ENCODE measurements at regions not wholly inside any gene's neighbourhood (a gene's known extent, or its start where the extent isn't known, plus 50 kb on each side); places are given as distances from the start of the nearest gene placed in this dataset.
"Not testable (repeated sequence)": the region's sequence is repeated elsewhere in the genome, so short reads cannot be mapped to it uniquely, and the experiment has no call there.

DNA sequence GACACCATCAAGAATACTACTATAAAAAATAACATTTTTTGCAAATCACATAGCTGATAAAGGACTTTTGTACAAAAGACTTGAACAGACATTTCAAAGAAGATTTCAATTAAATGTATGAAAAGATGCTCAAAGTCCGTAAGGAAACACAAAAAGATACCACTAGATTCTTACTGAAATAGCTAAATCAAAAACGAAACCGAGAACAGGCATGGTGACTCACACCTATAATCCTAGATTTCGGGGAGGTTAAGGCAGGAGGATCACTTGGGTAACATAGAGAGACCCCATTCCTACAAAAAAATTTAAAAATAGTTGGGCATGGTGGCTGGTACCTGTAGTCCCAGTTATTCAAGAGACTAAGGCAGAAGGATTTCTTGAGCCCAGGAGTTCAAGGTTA, 520.2 kb upstream of the GRM3 start:
- no peak overlapping the region for H3K56ac ChIP-seq (ENCODE audit: low read length)
- H2BK15ac ChIP-seq (replicated peaks; ENCODE audit: low read depth), result no peak overlapping the region
- no CpG with 5 or more reads among the region's 4 CpGs for WGBS (ENCODE audit: extremely low coverage, insufficient coverage, low lambda C conversion rate)

DNA sequence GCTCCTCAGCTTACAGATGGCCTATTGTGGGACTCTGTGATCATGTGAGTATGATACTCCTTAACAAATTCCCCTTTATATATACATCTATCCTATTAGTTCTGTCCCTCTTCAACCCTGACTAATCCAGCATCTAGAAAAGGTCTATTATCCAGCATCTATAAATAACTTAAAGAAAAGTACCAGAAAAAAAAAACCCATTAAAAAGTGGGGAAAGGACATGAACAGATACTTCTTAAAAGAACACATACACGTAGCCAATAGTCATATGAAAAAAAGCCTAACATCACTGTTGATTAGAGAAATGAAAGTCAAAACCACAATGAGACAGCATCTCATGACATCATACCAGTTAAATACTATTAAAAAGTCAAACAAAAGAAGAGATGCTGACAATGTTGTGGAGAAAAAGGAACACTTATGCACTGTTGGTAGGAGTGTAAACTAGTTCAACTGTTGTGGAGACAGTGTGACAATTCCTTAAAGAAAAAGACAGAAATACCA, 549.5 kb upstream of the GRM3 start:
- Histone ChIP-seq H3K4me1 (ENCODE audit: control insufficient read depth, low read depth, low read length) (no peaks in the 10 kb centered on the region), H3K27ac (ENCODE audit: low read depth, low read length) (no peak overlapping the region)
- no peak for DNase-seq

More for the DNA sequence above, 520.2 kb upstream of the GRM3 start:
- Histone ChIP-seq H4K5ac (ENCODE audit: low read length) (no peak overlapping the region), H3K27me3 (ENCODE audit: insufficient read depth, low read length, poor library complexity) (no peaks in the 10 kb centered on the region), H4K8ac (ENCODE audit: low read depth, low read length) (no peak overlapping the region), H3K79me1 (ENCODE audit: low read length) (no peaks in the 10 kb centered on the region), H3K18ac (ENCODE audit: low read length) (no peak overlapping the region), H3K23ac (ENCODE audit: low read length) (no peak overlapping the region), H3K27ac (ENCODE audit: low read depth, low read length) (no peak overlapping the region), H2AK5ac (ENCODE audit: low read length) (no peak overlapping the region), H3K9ac (ENCODE audit: low read length) (no peak overlapping the region), H3K4me2 (ENCODE audit: low read length) (no peak overlapping the region), H2BK5ac (ENCODE audit: low read length) (no peak overlapping the region), H3K4me3 (ENCODE audit: low read length) (no peak overlapping the region), H2BK120ac (ENCODE audit: low read depth, low read length) (no peak overlapping the region), H3K79me2 (ENCODE audit: control insufficient read depth, insufficient read depth, low read length) (no peaks in the 10 kb centered on the region), H3K4me1 (ENCODE audit: control insufficient read depth, low read depth, low read length) (no peaks in the 10 kb centered on the region), H3K36me3 (ENCODE audit: control insufficient read depth, insufficient read depth, low read length) (no peaks in the 10 kb centered on the region), H3K4ac (ENCODE audit: low read depth, low read length) (no peak overlapping the region)
- DNase-seq, result no peak

DNA sequence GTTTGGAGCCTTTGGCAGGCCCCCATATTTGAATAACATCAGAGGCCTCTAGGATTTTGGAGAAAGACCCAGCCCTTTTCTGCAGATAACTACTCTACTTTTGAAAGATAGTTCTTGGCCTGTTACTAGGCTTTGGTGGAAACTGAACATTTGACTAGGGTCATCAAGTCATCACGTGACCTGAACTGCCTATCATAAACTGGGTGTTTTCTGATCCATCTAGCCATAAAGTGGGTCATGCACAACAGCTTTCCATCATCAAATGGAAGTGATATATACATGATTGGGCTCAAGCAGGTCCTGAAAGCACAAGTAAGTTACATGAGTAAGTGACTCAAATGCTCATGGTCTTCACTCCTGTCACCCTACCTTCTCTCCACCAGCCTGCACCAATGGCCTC, 552.3 kb upstream of the GRM3 start:
- Histone ChIP-seq H4K8ac (ENCODE audit: low read depth, low read length) (no peak overlapping the region), H2BK120ac (ENCODE audit: low read depth, low read length) (no peak overlapping the region), H3K9ac (ENCODE audit: low read length) (no peak overlapping the region), H3K79me1 (ENCODE audit: low read length) (no peaks in the 10 kb centered on the region), H3K4me3 (ENCODE audit: low read length) (no peak overlapping the region), H3K27ac (ENCODE audit: low read depth, low read length) (no peak overlapping the region), H2AK5ac (ENCODE audit: low read length) (no peak overlapping the region), H2BK15ac (replicated peaks; ENCODE audit: low read depth) (no peak overlapping the region), H3K18ac (ENCODE audit: low read length) (no peak overlapping the region), H4K5ac (ENCODE audit: low read length) (no peak overlapping the region), H3K27me3 (ENCODE audit: insufficient read depth, low read length, poor library complexity) (no peaks in the 10 kb centered on the region), H3K23ac (ENCODE audit: low read length) (no peak overlapping the region), H3K56ac (ENCODE audit: low read length) (no peak overlapping the region), H3K79me2 (ENCODE audit: control insufficient read depth, insufficient read depth, low read length) (no peaks in the 10 kb centered on the region), H3K4me1 (ENCODE audit: control insufficient read depth, low read depth, low read length) (no peaks in the 10 kb centered on the region), H3K36me3 (ENCODE audit: control insufficient read depth, insufficient read depth, low read length) (no peaks in the 10 kb centered on the region), H3K4ac (ENCODE audit: low read depth, low read length) (no peak overlapping the region), H3K4me2 (ENCODE audit: low read length) (no peak overlapping the region), H2BK5ac (ENCODE audit: low read length) (no peak overlapping the region)
- no CpG with 5 or more reads among the region's 1 CpG for WGBS (ENCODE audit: extremely low coverage, insufficient coverage, low lambda C conversion rate)
- no peak for DNase-seq

More for the DNA sequence above, 549.5 kb upstream of the GRM3 start:
- Histone ChIP-seq H4K5ac (ENCODE audit: low read length) (no peak overlapping the region), H3K79me1 (ENCODE audit: low read length) (no peaks in the 10 kb centered on the region), H2BK15ac (replicated peaks; ENCODE audit: low read depth) (no peak overlapping the region), H3K18ac (ENCODE audit: low read length) (no peak overlapping the region), H2BK120ac (ENCODE audit: low read depth, low read length) (no peak overlapping the region), H3K4me3 (ENCODE audit: low read length) (no peak overlapping the region), H3K9ac (ENCODE audit: low read length) (no peak overlapping the region), H3K56ac (ENCODE audit: low read length) (no peak overlapping the region), H3K79me2 (ENCODE audit: control insufficient read depth, insufficient read depth, low read length) (no peaks in the 10 kb centered on the region), H2AK5ac (ENCODE audit: low read length) (no peak overlapping the region), H2BK5ac (ENCODE audit: low read length) (no peak overlapping the region), H3K4me2 (ENCODE audit: low read length) (no peak overlapping the region), H4K8ac (ENCODE audit: low read depth, low read length) (no peak overlapping the region), H3K27me3 (ENCODE audit: insufficient read depth, low read length, poor library complexity) (no peaks in the 10 kb centered on the region), H3K4ac (ENCODE audit: low read depth, low read length) (no peak overlapping the region), H3K36me3 (ENCODE audit: control insufficient read depth, insufficient read depth, low read length) (no peaks in the 10 kb centered on the region), H3K23ac (ENCODE audit: low read length) (no peak overlapping the region)
- WGBS (ENCODE audit: extremely low coverage, insufficient coverage, low lambda C conversion rate), result no CpG with 5 or more reads among the region's 1 CpG

DNA sequence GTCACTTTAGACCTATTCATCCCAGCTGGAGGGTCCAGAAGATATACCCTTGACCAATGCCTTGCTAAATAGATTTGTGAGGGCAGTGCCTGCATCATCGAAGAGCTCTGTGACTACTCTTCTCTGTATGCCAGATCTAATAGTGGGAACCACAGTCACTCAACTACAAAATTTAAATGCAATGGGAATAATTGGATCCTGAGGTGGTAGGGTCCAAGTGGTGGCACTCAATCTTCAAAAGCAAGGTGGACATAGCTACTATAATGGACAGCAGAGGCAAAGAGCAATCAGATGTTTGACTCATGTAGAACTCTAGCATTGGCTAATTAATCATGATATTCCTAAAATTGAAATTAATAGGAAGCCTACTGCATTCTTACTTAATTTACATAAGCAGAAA, 554.3 kb upstream of the GRM3 start:
- no peak for DNase-seq
- no peak overlapping the region for H3K4me2 ChIP-seq (ENCODE audit: low read length)
- no peaks in the 10 kb centered on the region for H3K79me1 ChIP-seq (ENCODE audit: low read length)
- H4K8ac ChIP-seq (ENCODE audit: low read depth, low read length), result no peak overlapping the region
- H3K27ac ChIP-seq (ENCODE audit: low read depth, low read length), result no peak overlapping the region
- H2BK15ac ChIP-seq (replicated peaks; ENCODE audit: low read depth), result no peak overlapping the region
- no peak overlapping the region for H3K18ac ChIP-seq (ENCODE audit: low read length)
- H2BK120ac ChIP-seq (ENCODE audit: low read depth, low read length), result no peak overlapping the region
- no peak overlapping the region for H3K9ac ChIP-seq (ENCODE audit: low read length)
- H3K4ac ChIP-seq (ENCODE audit: low read depth, low read length), result no peak overlapping the region
- no peak overlapping the region for H3K56ac ChIP-seq (ENCODE audit: low read length)
- H3K23ac ChIP-seq (ENCODE audit: low read length), result no peak overlapping the region
- no CpG with 5 or more reads among the region's 1 CpG for WGBS (ENCODE audit: extremely low coverage, insufficient coverage, low lambda C conversion rate)
- H3K4me3 ChIP-seq (ENCODE audit: low read length), result no peak overlapping the region
- no peaks in the 10 kb centered on the region for H3K36me3 ChIP-seq (ENCODE audit: control insufficient read depth, insufficient read depth, low read length)
- H3K27me3 ChIP-seq (ENCODE audit: insufficient read depth, low read length, poor library complexity), result no peaks in the 10 kb centered on the region
- H2AK5ac ChIP-seq (ENCODE audit: low read length), result no peak overlapping the region
- H3K4me1 ChIP-seq (ENCODE audit: control insufficient read depth, low read depth, low read length), result no peaks in the 10 kb centered on the region
- H3K79me2 ChIP-seq (ENCODE audit: control insufficient read depth, insufficient read depth, low read length), result no peaks in the 10 kb centered on the region
- H2BK5ac ChIP-seq (ENCODE audit: low read length), result no peak overlapping the region
- no peak overlapping the region for H4K5ac ChIP-seq (ENCODE audit: low read length)

DNA sequence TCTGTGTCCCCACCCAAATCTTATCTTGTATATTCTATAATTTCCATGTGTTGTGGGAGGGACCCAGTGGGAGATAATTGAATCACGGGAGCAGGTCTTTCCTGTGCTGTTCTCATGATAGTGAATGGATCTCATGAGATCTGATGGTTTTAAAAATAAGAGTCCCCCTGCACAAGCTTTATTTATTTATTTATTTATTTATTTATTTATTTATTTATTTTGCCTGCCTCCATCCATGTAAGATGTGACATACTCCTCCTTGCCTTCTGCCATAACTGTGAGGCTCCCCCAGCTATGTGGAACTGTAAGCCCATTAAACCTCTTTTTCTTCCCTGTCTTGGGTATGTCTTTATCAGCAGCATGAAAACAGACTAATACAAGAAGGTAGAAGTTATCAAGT, 579.1 kb upstream of the GRM3 start:
- H2BK5ac ChIP-seq (ENCODE audit: low read length); DNase-seq; H3K27me3 ChIP-seq (ENCODE audit: insufficient read depth, low read length, poor library complexity); H3K23ac ChIP-seq (ENCODE audit: low read length); H3K18ac ChIP-seq (ENCODE audit: low read length); H3K4ac ChIP-seq (ENCODE audit: low read depth, low read length); H4K5ac ChIP-seq (ENCODE audit: low read length); H3K9ac ChIP-seq (ENCODE audit: low read length); H2BK15ac ChIP-seq (replicated peaks; ENCODE audit: low read depth); H4K8ac ChIP-seq (ENCODE audit: low read depth, low read length); H2AK5ac ChIP-seq (ENCODE audit: low read length); H3K4me3 ChIP-seq (ENCODE audit: low read length); H3K79me2 ChIP-seq (ENCODE audit: control insufficient read depth, insufficient read depth, low read length); H3K27ac ChIP-seq (ENCODE audit: low read depth, low read length); H2BK120ac ChIP-seq (ENCODE audit: low read depth, low read length); H3K4me2 ChIP-seq (ENCODE audit: low read length); H3K4me1 ChIP-seq (ENCODE audit: control insufficient read depth, low read depth, low read length); H3K79me1 ChIP-seq (ENCODE audit: low read length); H3K36me3 ChIP-seq (ENCODE audit: control insufficient read depth, insufficient read depth, low read length); H3K56ac ChIP-seq (ENCODE audit: low read length): not testable (repeated sequence)
- no CpG with 5 or more reads among the region's 1 CpG for WGBS (ENCODE audit: extremely low coverage, insufficient coverage, low lambda C conversion rate)

DNA sequence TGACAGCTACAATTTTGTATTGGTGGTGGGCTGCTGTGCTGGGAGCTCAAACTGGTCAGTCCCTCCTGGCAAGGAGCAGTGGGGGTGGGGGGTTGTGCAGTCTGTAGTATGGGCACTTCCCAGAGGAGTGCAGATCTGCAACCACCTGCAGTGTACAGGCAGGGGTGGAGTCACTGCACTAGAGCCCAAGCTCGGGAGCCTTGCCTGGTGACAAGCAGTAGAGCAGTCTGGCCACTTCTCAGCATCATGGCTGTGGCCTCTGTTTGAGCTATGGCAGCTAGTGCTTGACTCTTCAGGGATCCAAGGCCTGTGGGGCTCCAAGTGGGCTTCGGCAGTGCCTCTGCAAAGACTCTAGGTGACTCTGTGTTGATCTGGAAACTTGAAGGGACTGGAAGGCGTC, 585.1 kb upstream of the GRM3 start:
- H2AK5ac ChIP-seq (ENCODE audit: low read length), result no peak overlapping the region
- H3K27me3 ChIP-seq (ENCODE audit: insufficient read depth, low read length, poor library complexity), result no peaks in the 10 kb centered on the region
- H3K36me3 ChIP-seq (ENCODE audit: control insufficient read depth, insufficient read depth, low read length), result no peaks in the 10 kb centered on the region
- H3K4me2 ChIP-seq (ENCODE audit: low read length), result no peak overlapping the region
- H4K8ac ChIP-seq (ENCODE audit: low read depth, low read length), result no peak overlapping the region
- H3K4me1 ChIP-seq (ENCODE audit: control insufficient read depth, low read depth, low read length), result no peaks in the 10 kb centered on the region
- no peak overlapping the region for H3K9ac ChIP-seq (ENCODE audit: low read length)
- H4K5ac ChIP-seq (ENCODE audit: low read length), result no peak overlapping the region
- no peak for DNase-seq
- no peak overlapping the region for H2BK5ac ChIP-seq (ENCODE audit: low read length)
- H2BK120ac ChIP-seq (ENCODE audit: low read depth, low read length), result no peak overlapping the region
- H3K79me1 ChIP-seq (ENCODE audit: low read length), result no peaks in the 10 kb centered on the region
- WGBS (ENCODE audit: extremely low coverage, insufficient coverage, low lambda C conversion rate), result no CpG with 5 or more reads among the region's 3 CpGs
- no peak overlapping the region for H3K18ac ChIP-seq (ENCODE audit: low read length)
- H3K79me2 ChIP-seq (ENCODE audit: control insufficient read depth, insufficient read depth, low read length), result no peaks in the 10 kb centered on the region
- no peak overlapping the region for H2BK15ac ChIP-seq (replicated peaks; ENCODE audit: low read depth)
- no peak overlapping the region for H3K56ac ChIP-seq (ENCODE audit: low read length)
- H3K4ac ChIP-seq (ENCODE audit: low read depth, low read length), result no peak overlapping the region
- no peak overlapping the region for H3K23ac ChIP-seq (ENCODE audit: low read length)
- no peak overlapping the region for H3K27ac ChIP-seq (ENCODE audit: low read depth, low read length)
- no peak overlapping the region for H3K4me3 ChIP-seq (ENCODE audit: low read length)
